ENCODE measurements at regions not wholly inside any gene's neighbourhood (a gene's known extent, or its start where the extent isn't known, plus 50 kb on each side); places are given as distances from the start of the nearest gene placed in this dataset.

- no peak for DNase-seq
Measured at GRCh38 chr17:74096456-74096855, 107.0 kb upstream of the RPL38 start.

- DNase-seq, result no peak
Measured at GRCh38 chr17:74097450-74098135, 105.9 kb upstream of the RPL38 start.

- no peak for DNase-seq
Measured at GRCh38 chr17:74098136-74099024, 105.1 kb upstream of the RPL38 start.

GRCh38 chr17:74099442-74100340 is 103.8 kb upstream of the RPL38 start:
- no peak for DNase-seq

- no peak for DNase-seq
Measured at GRCh38 chr17:74104921-74105320, 98.6 kb upstream of the RPL38 start.

GRCh38 chr17:74107107-74107506 is 96.4 kb upstream of the RPL38 start:
- no peak for DNase-seq

GRCh38 chr17:74108126-74108705 is 95.3 kb upstream of the RPL38 start:
- DNase-seq, result no peak

- DNase-seq, result no peak
Measured at GRCh38 chr17:74110467-74110866, 93.0 kb upstream of the RPL38 start.

GRCh38 chr17:74113326-74113725 is 90.2 kb upstream of the RPL38 start:
- DNase-seq, result no peak

GRCh38 chr17:74113952-74114351 is 89.5 kb upstream of the RPL38 start:
- DNase-seq, result no peak

- no peak for DNase-seq
Measured at GRCh38 chr17:74114881-74115470, 88.5 kb upstream of the RPL38 start.

GRCh38 chr17:74115586-74115985 is 87.9 kb upstream of the RPL38 start:
- no peak for DNase-seq

GRCh38 chr17:74116087-74116717 is 87.3 kb upstream of the RPL38 start:
- no peak for DNase-seq

GRCh38 chr17:74117087-74117698 is 86.3 kb upstream of the RPL38 start:
- DNase-seq, result no peak

- no peak for DNase-seq
Measured at GRCh38 chr17:74117999-74118421, 85.5 kb upstream of the RPL38 start.

GRCh38 chr17:74118504-74118903 is 85.0 kb upstream of the RPL38 start:
- DNase-seq, result no peak

- no peak for DNase-seq
Measured at GRCh38 chr17:74119049-74119580, 84.4 kb upstream of the RPL38 start.

GRCh38 chr17:74119965-74120364 is 83.5 kb upstream of the RPL38 start:
- no peak for DNase-seq

- DNase-seq, result no peak
Measured at GRCh38 chr17:74123350-74123749, 80.1 kb upstream of the RPL38 start.

- DNase-seq, result no peak
Measured at GRCh38 chr17:74123866-74124444, 79.5 kb upstream of the RPL38 start.

- no peak for DNase-seq
Measured at GRCh38 chr17:74125156-74125555, 78.3 kb upstream of the RPL38 start.

Data from AML-193 (cell line).